ENCODE measurements at regions not wholly inside any gene's neighbourhood (a gene's known extent, or its start where the extent isn't known, plus 50 kb on each side); places are given as distances from the start of the nearest gene placed in this dataset.

DNA sequence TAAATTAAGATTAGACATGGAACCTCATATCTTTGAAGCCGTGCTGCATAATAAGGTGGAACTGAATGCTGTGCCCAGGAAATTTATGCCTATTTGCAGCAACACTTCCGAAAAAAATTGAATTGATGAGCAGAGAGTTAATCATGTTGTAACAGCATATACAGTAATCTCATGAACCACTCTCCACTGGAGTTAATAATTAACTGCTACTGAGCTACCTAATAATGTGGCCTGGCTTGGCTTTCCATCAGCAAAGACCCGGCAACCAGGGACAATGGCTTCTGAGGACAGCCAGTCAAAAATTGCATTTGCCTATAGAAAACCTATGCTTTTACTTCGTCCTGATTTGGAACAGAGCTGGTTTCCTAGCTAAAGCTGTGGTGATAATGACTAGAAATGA is 63.8 kb upstream of the GATB start:
- in situ Hi-C loops (cut with HindIII; ENCODE audit: low pct_ligation_motif_present, low sequenced_read_pairs): no loop called here
- no peaks in the 10 kb centered on the region for H3K36me3 ChIP-seq (replicated peaks)
- H3K27ac ChIP-seq: no peak overlapping the region
- H3K4me3 ChIP-seq (ENCODE audit: low read depth, low read length): no peak overlapping the region
- TF ChIP-seq, protein P1, sequence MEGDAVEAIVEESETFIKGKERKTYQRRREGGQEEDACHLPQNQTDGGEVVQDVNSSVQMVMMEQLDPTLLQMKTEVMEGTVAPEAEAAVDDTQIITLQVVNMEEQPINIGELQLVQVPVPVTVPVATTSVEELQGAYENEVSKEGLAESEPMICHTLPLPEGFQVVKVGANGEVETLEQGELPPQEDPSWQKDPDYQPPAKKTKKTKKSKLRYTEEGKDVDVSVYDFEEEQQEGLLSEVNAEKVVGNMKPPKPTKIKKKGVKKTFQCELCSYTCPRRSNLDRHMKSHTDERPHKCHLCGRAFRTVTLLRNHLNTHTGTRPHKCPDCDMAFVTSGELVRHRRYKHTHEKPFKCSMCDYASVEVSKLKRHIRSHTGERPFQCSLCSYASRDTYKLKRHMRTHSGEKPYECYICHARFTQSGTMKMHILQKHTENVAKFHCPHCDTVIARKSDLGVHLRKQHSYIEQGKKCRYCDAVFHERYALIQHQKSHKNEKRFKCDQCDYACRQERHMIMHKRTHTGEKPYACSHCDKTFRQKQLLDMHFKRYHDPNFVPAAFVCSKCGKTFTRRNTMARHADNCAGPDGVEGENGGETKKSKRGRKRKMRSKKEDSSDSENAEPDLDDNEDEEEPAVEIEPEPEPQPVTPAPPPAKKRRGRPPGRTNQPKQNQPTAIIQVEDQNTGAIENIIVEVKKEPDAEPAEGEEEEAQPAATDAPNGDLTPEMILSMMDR (IDR thresholded peaks at IDR 0.05; ENCODE audit: low read depth, low read length, missing control alignments): no peak
- no peak for DNase-seq
- no peaks in the 10 kb centered on the region for H3K27me3 ChIP-seq (replicated peaks)

DNA sequence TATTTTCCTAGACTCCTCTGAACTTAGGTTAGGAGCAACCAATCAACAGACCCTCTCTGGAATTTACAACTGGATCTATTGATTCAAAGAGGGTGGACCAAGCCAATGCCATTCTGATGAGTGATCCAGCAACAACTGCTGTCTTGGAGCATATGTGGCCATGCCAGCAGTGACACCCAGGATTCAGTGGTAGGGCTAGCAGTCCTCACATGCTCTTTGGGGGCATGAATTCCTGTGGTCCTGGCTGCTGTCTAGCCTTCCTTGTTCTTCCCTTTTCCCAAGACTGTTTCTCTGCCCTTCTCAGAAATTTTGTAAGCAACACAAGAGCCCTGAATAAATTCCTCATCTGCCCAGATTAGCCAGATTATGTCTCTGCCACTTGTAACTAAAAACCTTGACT is 61.5 kb upstream of the GATB start:
- Histone ChIP-seq H3K4me3 (ENCODE audit: low read depth, low read length) (no peak overlapping the region), H3K36me3 (replicated peaks) (no peaks in the 10 kb centered on the region), H3K27me3 (replicated peaks) (no peaks in the 10 kb centered on the region), H3K27ac (no peak overlapping the region)
- no peak for DNase-seq
- TF ChIP-seq, protein P1 (IDR thresholded peaks at IDR 0.05; ENCODE audit: low read depth, low read length, missing control alignments): no peak
- in situ Hi-C loops (cut with HindIII; ENCODE audit: low pct_ligation_motif_present, low sequenced_read_pairs): no loop called here

DNA sequence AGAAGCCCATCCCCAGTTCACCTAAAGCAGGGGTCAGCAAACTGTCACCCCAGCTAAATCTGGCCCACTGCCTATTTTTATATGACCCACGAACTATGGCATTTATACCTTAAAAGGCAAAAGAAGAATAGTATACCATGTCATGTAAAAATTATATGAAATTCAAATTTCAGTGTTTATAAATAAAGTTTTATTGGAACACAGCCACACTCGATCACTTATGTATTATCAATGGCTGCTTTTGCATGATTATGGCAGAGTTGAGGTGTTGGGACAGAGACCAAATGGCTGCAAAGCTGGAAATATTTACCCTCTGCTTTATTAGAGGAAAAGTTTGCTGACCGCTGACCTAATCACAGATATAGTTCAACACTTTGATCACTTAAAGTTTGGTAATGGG is 59.2 kb upstream of the GATB start:
- Histone ChIP-seq H3K4me3 (ENCODE audit: low read depth, low read length) (no peak overlapping the region), H3K36me3 (replicated peaks) (no peaks in the 10 kb centered on the region), H3K27ac (no peak overlapping the region), H3K27me3 (replicated peaks) (no peaks in the 10 kb centered on the region)
- TF ChIP-seq, protein P1 (IDR thresholded peaks at IDR 0.05; ENCODE audit: low read depth, low read length, missing control alignments): no peak
- in situ Hi-C loops (cut with HindIII; ENCODE audit: low pct_ligation_motif_present, low sequenced_read_pairs): no loop called here
- no peak for DNase-seq

DNA sequence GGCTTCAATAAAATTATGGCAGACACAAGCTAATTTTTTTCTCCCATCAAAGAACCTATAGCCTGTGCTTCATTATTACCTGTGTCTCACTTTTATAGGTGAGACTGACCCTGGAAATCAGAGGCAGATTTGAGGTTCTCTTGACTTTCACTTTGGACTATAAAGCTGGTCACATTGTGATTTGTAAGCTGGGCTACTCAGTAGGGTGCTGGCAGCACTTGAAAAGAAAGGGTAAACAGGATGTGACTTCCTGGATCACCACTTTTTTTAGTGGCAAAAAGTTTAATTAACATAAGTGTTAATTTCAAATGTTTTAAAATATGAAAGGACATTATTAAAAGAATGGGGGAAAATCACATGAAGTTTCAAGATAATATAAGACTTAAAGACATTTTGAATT is 50.6 kb upstream of the GATB start:
- H3K27me3 ChIP-seq (replicated peaks): no peaks in the 10 kb centered on the region
- DNase-seq: no peak
- no peak overlapping the region for H3K4me3 ChIP-seq (ENCODE audit: low read depth, low read length)
- in situ Hi-C loops (cut with HindIII; ENCODE audit: low pct_ligation_motif_present, low sequenced_read_pairs): no loop called here
- H3K36me3 ChIP-seq (replicated peaks): no peaks in the 10 kb centered on the region
- TF ChIP-seq, protein P1 (IDR thresholded peaks at IDR 0.05; ENCODE audit: low read depth, low read length, missing control alignments): no peak
- no peak overlapping the region for H3K27ac ChIP-seq
